Upper lobe of left lung (tissue), 6 donors: ENCODE measurements at regions not wholly inside any gene's neighbourhood (a gene's known extent, or its start where the extent isn't known, plus 50 kb on each side); places are given as distances from the start of the nearest gene placed in this dataset.

ENCODE experiments used
- ATAC-seq, 2 donors: fragments of 200-7000 bp; cut with Tn5 transposase; one replicate each; pipeline ENCODE4 v1.9.1; 2022; ENCODE audit warnings: mild to moderate bottlenecking in 2 of 2, moderate library complexity in 2 of 2; ENCODE audit not compliant: low FRiP score in 2 of 2
- DNase-seq, 2 donors: peaks; one replicate each; pipeline ENCODE4 v3.0.0-alpha.2; 2019 to 2020
- H3K27ac ChIP-seq, 4 donors: fragments of 200-600 bp; sonication (generic); one replicate each; pipeline ENCODE4 v1.5.1; 2016 to 2019
- H3K27me3 ChIP-seq, 4 donors: fragments of 200-600 bp; sonication (generic); one replicate each; pipeline ENCODE4 v1.5.1; 2017 to 2019
- H3K36me3 ChIP-seq, 4 donors: fragments of 200-600 bp; sonication (generic); one replicate each; pipeline ENCODE4 v1.5.1; 2016 to 2019
- H3K4me1 ChIP-seq, 4 donors: fragments of 200-600 bp; sonication (generic); one replicate each; pipeline ENCODE4 v1.5.1; 2018 to 2019
- H3K4me3 ChIP-seq, 4 donors: fragments of 200-600 bp; sonication (generic); one replicate each; pipeline ENCODE4 v1.5.1; 2017 to 2019; ENCODE audit warnings: mild to moderate bottlenecking in 2 of 4, moderate library complexity in 1 of 4
- H3K9me3 ChIP-seq, 4 donors: fragments of 200-600 bp; sonication (generic); one replicate each; pipeline ENCODE4 v1.5.1; 2018 to 2019
- EP300 ChIP-seq, 4 donors: sonication (generic); formaldehyde crosslinking; IDR thresholded peaks; one replicate each; pipeline ENCODE4 v1.5.1; 2017; ENCODE audit warnings: antibody characterized with exemption in 4 of 4, control low read depth in 2 of 4
- POLR2A ChIP-seq, 4 donors: fragments of 450-650 bp; IDR thresholded peaks; one replicate each; pipeline ENCODE4 v1.5.1; 2016 to 2017; ENCODE audit warnings: antibody characterized with exemption in 4 of 4, mild to moderate bottlenecking in 2 of 4
- POLR2AphosphoS5 ChIP-seq, 2 donors: sonication (generic); formaldehyde crosslinking; IDR thresholded peaks; one replicate each; pipeline ENCODE4 v1.5.1; 2017; ENCODE audit warnings: antibody characterized with exemption in 2 of 2
- WGBS, 2 donors: methylation state at CpG; one replicate each; pipeline ENCODE4 v1.1.5; 2017 to 2018; 5-methylcytosine and 5-hydroxymethylcytosine counted together
- TF ChIP-seq, protein P1 (sequence below), 6 experiments: fragments of 450-650 bp in 4 of 6; fragments of 200-600 bp in 2 of 6; sonication (generic) in 2 of 6; IDR thresholded peaks; one replicate each; pipeline ENCODE4 v1.5.1; 2016 to 2019; ENCODE audit warnings: antibody characterized with exemption in 6 of 6
- donor health status: DM: no; HTN: no; CAD: no; lungs with moderate emphysema.
- donor health status: DM: no; HTN: yes; CAD: no; lungs with severe emphysema.

DNA sequence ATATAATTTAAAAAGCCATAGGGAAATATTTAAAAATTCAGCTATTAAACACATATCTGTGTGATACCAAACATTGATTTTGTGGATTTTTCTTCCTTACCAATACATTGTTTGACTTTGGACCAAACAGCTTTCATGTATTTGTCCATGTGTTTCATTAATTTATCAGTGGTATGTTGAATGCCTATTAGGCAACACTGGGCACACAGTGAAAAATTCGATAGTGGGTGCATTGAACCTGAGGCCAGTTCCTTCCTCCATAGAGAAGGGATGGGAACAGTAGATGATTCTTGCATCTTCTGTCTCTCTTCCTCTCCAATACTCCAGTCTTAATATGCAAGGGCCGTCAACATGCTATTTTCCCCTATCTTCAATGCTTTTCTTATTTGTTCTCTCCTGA, 110.2 kb upstream of the NR3C1 start:
- Histone ChIP-seq H3K4me1 (no peaks in the 10 kb centered on the region), H3K9me3 (no peaks in the 10 kb centered on the region), H3K36me3 (no peaks in the 10 kb centered on the region), H3K27me3 (no peaks in the 10 kb centered on the region), H3K4me3 (no peak overlapping the region), H3K27ac (no peak overlapping the region)
- DNase-seq (no peak), ATAC-seq (no peak)
- TF ChIP-seq POLR2A (IDR thresholded peaks at IDR 0.05) (no peak), EP300 (IDR thresholded peaks at IDR 0.05) (no peak), POLR2AphosphoS5 (IDR thresholded peaks at IDR 0.05) (no peak)
- WGBS, 2 donors, result 91 to 96% methylated on average over 2 of the region's 2 CpGs

DNA sequence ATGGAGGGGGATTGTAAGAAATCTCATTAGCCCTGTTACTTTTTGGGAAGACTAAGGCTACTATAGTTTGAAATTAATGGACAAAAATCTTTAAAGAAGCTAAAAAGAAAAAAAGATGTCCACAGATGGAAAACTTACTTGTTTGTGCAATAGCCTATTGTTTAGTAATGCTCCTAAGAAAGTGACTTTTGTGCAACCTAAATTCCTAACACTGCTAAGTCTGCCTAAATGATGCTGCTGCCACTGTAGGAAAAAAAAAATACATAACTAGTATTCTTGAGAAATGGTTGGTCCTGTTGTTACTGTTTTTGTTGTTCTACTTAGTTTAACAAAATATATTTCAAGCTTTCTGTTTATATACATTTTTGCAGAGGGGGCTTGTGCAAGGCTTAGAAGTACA, 108.2 kb upstream of the NR3C1 start:
- Histone ChIP-seq H3K4me1 (peaks cover 0 to 9% (median 2%) of the 10 kb centered on the region in 4 donors), H3K4me3 (no peak overlapping the region), H3K27ac (no peak overlapping the region), H3K9me3 (no peaks in the 10 kb centered on the region), H3K36me3 (no peaks in the 10 kb centered on the region), H3K27me3 (no peaks in the 10 kb centered on the region)
- ATAC-seq (no peak), DNase-seq (no peak)
- TF ChIP-seq EP300 (IDR thresholded peaks at IDR 0.05) (no peak), POLR2A (IDR thresholded peaks at IDR 0.05) (no peak), POLR2AphosphoS5 (IDR thresholded peaks at IDR 0.05) (no peak)
- TF ChIP-seq, protein P1, sequence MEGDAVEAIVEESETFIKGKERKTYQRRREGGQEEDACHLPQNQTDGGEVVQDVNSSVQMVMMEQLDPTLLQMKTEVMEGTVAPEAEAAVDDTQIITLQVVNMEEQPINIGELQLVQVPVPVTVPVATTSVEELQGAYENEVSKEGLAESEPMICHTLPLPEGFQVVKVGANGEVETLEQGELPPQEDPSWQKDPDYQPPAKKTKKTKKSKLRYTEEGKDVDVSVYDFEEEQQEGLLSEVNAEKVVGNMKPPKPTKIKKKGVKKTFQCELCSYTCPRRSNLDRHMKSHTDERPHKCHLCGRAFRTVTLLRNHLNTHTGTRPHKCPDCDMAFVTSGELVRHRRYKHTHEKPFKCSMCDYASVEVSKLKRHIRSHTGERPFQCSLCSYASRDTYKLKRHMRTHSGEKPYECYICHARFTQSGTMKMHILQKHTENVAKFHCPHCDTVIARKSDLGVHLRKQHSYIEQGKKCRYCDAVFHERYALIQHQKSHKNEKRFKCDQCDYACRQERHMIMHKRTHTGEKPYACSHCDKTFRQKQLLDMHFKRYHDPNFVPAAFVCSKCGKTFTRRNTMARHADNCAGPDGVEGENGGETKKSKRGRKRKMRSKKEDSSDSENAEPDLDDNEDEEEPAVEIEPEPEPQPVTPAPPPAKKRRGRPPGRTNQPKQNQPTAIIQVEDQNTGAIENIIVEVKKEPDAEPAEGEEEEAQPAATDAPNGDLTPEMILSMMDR (IDR thresholded peaks at IDR 0.05), result no peak

DNA sequence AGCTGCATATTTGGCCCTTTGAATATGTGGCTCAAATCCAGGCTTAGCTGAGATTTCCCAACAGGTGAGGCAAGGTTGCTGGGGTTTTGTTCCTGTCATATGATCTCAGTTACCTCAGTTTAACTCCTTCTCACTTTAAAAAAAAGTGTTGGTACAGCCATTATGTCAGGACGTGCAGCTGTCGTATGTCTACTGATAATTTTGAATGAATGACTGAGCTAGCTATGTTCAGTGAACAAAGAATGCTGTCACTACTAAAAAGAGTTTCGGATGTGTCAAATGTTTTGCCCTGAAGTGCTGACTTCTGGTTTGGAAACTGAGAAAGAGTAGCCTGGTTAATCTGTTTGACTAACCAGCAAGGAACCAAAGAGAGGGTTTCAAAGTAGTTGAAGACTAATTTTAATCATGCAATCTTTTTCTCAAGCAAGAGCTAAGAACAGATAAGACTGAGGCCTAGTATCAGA, 106.3 kb upstream of the NR3C1 start:
- no peaks in the 10 kb centered on the region for H3K9me3 ChIP-seq
- no peak for TF ChIP-seq EP300 (IDR thresholded peaks at IDR 0.05)
- TF ChIP-seq POLR2AphosphoS5 (IDR thresholded peaks at IDR 0.05), result no peak
- TF ChIP-seq POLR2A (IDR thresholded peaks at IDR 0.05), result no peak
- TF ChIP-seq, protein P1 (IDR thresholded peaks at IDR 0.05), result no peak
- H3K4me1 ChIP-seq, result peaks cover 0 to 12% (median 4%) of the 10 kb centered on the region in 4 donors
- H3K27ac ChIP-seq, result no peak overlapping the region
- no peaks in the 10 kb centered on the region for H3K27me3 ChIP-seq
- no peak overlapping the region for H3K4me3 ChIP-seq
- ATAC-seq (no peak), DNase-seq (no peak)
- H3K36me3 ChIP-seq, result no peaks in the 10 kb centered on the region
- WGBS, 2 donors, result 75 to 87% methylated on average over 3 of the region's 3 CpGs

DNA sequence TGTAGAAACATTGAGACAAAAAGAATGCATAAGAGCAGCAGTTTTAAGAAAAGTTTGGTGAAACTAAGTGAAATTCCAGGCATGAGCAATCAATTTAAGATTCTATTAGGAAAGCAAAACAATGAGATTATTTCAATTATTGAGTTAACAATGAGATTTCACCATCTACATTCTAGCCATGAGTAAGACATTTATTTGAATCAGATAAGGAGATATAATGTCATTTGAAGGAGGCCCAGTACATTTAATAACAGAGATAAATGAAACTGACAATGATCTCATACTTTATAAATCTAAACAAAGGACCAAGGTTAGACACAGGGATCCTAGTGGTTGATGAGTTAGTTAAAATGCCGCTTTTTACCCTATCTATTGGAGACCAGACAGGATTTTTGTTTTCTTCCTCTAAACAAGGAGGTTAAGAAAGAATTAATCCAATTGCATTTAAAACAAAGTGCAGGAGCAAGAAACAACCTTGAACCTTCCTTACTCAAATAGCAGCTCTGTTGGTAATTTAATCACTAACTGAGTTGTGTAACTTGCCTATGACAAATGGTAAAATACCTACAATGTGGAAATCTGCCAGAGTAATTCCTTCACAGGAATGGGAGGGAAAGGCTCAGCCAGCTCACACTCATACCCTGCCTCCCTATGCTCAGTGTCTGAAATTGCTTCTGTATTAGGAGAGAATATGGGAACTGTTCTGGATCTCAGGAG, 103.5 kb upstream of the NR3C1 start:
- Histone ChIP-seq H3K36me3 (no peaks in the 10 kb centered on the region), H3K27ac (no peak overlapping the region), H3K4me3 (no peak overlapping the region), H3K9me3 (no peaks in the 10 kb centered on the region), H3K27me3 (no peaks in the 10 kb centered on the region), H3K4me1 (peaks cover 0 to 12% (median 4%) of the 10 kb centered on the region in 4 donors)
- WGBS, 2 donors, result 69 to 74% methylated on average over 1 of the region's 1 CpG
- peak; percentile 70 to 83 for ATAC-seq
- DNase-seq, result no peak
- TF ChIP-seq, protein P1 (IDR thresholded peaks at IDR 0.05), result no peak
- TF ChIP-seq POLR2AphosphoS5 (IDR thresholded peaks at IDR 0.05) (no peak), POLR2A (IDR thresholded peaks at IDR 0.05) (no peak), EP300 (IDR thresholded peaks at IDR 0.05) (no peak)

DNA sequence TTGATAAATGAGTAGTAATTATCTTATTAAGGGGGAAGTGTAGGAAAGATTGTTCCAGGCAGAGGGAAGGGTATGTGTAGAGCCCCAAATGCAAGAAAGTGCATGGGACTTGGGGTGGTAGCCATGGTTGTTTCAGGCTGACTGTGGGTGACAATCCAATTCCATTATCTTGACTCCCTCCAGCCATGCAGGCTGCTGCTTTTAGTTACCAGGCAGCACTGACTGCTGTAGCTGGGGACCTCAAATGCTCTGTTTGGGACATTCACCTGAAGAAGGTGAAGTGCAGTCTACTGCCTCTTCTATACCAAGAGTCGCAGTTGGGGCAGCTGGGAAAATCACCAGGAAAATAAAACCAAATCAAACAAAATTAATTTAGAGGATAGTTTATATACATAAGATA, 102.4 kb upstream of the NR3C1 start:
- Histone ChIP-seq H3K4me3 (no peak overlapping the region), H3K36me3 (no peaks in the 10 kb centered on the region), H3K4me1 (peaks cover 0 to 12% (median 4%) of the 10 kb centered on the region in 4 donors), H3K9me3 (no peaks in the 10 kb centered on the region), H3K27ac (no peak overlapping the region), H3K27me3 (no peaks in the 10 kb centered on the region)
- DNase-seq (no peak), ATAC-seq (no peak)
- TF ChIP-seq POLR2AphosphoS5 (IDR thresholded peaks at IDR 0.05) (no peak), POLR2A (IDR thresholded peaks at IDR 0.05) (no peak)
- TF ChIP-seq, protein P1 (IDR thresholded peaks at IDR 0.05), result no peak
- WGBS, 2 donors, result 96 to 97% methylated on average over 1 of the region's 1 CpG
